22Rv1 (cell line): ENCODE measurements at regions not wholly inside any gene's neighbourhood (a gene's known extent, or its start where the extent isn't known, plus 50 kb on each side); places are given as distances from the start of the nearest gene placed in this dataset.

ENCODE experiments used
- ZFX ChIP-seq: fragments of 450-650 bp; IDR thresholded peaks from 2 replicates; pipeline ENCODE4 v1.6.1; 2017; ENCODE audit warnings: antibody characterized with exemption, borderline replicate concordance
- TF ChIP-seq, protein P1 (sequence below): fragments of 450-650 bp; IDR thresholded peaks from 2 replicates; pipeline ENCODE4 v1.5.1; 2017; ENCODE audit warnings: mild to moderate bottlenecking

DNA sequence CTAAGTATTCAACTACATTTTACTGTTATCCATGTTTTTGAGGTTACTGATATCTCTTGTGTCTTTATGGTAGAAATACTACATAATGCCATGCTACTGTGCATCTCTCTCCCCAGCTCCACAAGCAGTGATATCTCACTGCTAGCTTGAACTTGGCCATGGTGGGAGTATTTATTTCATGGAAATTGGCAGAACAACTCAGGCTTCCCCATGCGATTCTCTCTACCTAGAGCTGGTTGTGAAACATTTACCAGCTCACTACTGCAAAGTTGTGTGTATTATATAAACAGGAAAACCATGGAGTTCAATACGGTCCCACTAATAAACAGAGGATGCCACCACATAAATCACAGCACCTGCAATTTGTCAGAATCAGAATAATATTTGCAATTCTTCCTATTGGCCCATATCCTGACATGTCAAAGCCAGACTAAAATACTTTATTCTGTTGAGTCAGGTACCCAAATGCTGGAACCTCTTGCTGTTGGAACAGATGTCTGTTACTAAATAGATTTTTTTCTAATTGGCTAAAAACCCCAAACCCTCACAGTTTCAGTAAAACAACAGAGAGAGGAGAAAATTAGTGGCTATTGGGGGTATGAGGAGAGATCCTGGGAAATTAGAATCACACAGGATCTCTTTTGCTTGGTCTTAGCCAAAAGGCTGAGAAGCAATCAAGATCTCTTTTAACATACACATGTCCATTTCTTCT is 91.4 kb upstream of the SLC10A2 start:
- TF ChIP-seq, protein P1, sequence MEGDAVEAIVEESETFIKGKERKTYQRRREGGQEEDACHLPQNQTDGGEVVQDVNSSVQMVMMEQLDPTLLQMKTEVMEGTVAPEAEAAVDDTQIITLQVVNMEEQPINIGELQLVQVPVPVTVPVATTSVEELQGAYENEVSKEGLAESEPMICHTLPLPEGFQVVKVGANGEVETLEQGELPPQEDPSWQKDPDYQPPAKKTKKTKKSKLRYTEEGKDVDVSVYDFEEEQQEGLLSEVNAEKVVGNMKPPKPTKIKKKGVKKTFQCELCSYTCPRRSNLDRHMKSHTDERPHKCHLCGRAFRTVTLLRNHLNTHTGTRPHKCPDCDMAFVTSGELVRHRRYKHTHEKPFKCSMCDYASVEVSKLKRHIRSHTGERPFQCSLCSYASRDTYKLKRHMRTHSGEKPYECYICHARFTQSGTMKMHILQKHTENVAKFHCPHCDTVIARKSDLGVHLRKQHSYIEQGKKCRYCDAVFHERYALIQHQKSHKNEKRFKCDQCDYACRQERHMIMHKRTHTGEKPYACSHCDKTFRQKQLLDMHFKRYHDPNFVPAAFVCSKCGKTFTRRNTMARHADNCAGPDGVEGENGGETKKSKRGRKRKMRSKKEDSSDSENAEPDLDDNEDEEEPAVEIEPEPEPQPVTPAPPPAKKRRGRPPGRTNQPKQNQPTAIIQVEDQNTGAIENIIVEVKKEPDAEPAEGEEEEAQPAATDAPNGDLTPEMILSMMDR: no peak
- TF ChIP-seq ZFX: no peak
